WTC11 (cell line): ENCODE measurements at regions not wholly inside any gene's neighbourhood (a gene's known extent, or its start where the extent isn't known, plus 50 kb on each side); places are given as distances from the start of the nearest gene placed in this dataset.

Source experiments
- NR2C2 ChIP-seq: sonication (generic); formaldehyde crosslinking; IDR thresholded peaks from 2 replicates; pipeline ENCODE4 v1.8.0; 2022; ENCODE audit warnings: mild to moderate bottlenecking, missing genetic modification reagents
- SP1 ChIP-seq: sonication (generic); formaldehyde crosslinking; conservative IDR thresholded peaks from 2 replicates; pipeline ENCODE4 v1.8.1; 2022; ENCODE audit warnings: missing genetic modification reagents
- TCF7 ChIP-seq: sonication (generic); formaldehyde crosslinking; IDR thresholded peaks from 2 replicates; pipeline ENCODE4 v1.8.0; 2022; ENCODE audit warnings: mild to moderate bottlenecking, low read depth, missing genetic modification reagents, moderate library complexity
- TP53 ChIP-seq: sonication (generic); formaldehyde crosslinking; IDR thresholded peaks from 2 replicates; pipeline ENCODE4 v1.8.1; 2023; ENCODE audit warnings: mild to moderate bottlenecking, missing genetic modification reagents
- ZNF416 ChIP-seq: fragments of 250-450 bp; sonication (Bioruptor Pico); IDR thresholded peaks from 2 replicates; pipeline ENCODE4 v1.9.0; 2021; ENCODE audit warnings: mild to moderate bottlenecking, inconsistent platforms
- TF ChIP-seq, protein P1 (sequence below): sonication (generic); formaldehyde crosslinking; IDR thresholded peaks from 2 replicates; pipeline ENCODE4 v1.8.0; 2022; ENCODE audit warnings: mild to moderate bottlenecking, missing genetic modification reagents
- TF ChIP-seq, protein P2 (sequence below): fragments of 200-600 bp; IDR thresholded peaks from 2 replicates; pipeline ENCODE4 v1.8.0; 2022; ENCODE audit warnings: antibody characterized with exemption
- TF ChIP-seq, protein P3 (sequence below): sonication (generic); formaldehyde crosslinking; conservative IDR thresholded peaks from 2 replicates; pipeline ENCODE4 v1.8.1; 2023; ENCODE audit warnings: mild to moderate bottlenecking, low read depth, missing genetic modification reagents, moderate library complexity

DNA sequence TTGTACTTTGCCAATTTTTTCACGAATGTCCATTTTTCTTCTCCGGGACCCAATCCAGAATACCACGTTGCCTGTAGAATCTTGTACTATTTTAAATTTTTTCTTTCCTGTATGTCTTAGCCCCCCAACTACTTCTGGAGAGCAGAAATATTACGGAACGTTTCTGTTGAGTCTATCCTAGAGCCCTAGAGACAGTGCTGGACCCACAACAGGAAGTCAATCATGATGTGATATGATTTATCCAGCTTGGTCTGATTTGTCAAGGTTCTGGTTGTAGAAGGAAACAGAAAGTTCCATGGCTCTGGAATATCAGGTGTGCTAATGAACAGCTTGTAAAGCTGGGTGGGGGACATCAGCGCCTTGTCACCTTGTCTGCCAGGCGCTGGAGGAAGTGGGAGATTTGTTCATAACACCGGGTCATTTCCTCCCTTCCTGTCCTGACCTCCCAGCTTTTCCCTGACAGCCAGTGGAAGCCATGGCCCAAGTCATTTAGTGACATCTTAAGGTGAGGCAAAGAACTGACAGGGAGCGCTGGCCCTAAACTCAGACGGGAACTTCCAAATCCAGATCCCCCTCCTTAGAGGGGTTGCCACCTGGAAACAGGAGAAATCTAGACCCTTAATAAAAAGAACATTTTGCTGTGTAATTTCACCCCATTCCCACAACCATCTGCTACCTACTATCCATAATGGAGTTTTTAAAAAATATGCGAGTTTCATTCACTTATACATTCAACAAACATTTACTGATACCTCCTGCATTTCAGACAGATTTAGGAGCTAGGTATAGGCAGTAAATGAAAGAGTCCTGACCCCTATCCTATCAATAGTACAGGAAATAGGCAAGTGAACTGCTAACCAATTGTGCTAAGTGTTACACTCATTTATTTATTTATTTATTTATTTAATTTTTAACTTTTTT, 130.5 kb downstream of the ZFP64 start:
- TF ChIP-seq, protein P1, sequence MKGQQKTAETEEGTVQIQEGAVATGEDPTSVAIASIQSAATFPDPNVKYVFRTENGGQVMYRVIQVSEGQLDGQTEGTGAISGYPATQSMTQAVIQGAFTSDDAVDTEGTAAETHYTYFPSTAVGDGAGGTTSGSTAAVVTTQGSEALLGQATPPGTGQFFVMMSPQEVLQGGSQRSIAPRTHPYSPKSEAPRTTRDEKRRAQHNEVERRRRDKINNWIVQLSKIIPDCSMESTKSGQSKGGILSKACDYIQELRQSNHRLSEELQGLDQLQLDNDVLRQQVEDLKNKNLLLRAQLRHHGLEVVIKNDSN (CRISPR knock-in tag) = no peak
- TF ChIP-seq, protein P2, sequence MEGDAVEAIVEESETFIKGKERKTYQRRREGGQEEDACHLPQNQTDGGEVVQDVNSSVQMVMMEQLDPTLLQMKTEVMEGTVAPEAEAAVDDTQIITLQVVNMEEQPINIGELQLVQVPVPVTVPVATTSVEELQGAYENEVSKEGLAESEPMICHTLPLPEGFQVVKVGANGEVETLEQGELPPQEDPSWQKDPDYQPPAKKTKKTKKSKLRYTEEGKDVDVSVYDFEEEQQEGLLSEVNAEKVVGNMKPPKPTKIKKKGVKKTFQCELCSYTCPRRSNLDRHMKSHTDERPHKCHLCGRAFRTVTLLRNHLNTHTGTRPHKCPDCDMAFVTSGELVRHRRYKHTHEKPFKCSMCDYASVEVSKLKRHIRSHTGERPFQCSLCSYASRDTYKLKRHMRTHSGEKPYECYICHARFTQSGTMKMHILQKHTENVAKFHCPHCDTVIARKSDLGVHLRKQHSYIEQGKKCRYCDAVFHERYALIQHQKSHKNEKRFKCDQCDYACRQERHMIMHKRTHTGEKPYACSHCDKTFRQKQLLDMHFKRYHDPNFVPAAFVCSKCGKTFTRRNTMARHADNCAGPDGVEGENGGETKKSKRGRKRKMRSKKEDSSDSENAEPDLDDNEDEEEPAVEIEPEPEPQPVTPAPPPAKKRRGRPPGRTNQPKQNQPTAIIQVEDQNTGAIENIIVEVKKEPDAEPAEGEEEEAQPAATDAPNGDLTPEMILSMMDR = no peak
- TF ChIP-seq ZNF416 (CRISPR knock-in tag) (no peak), TP53 (CRISPR knock-in tag) (no peak), SP1 (CRISPR knock-in tag) (no peak), NR2C2 (CRISPR knock-in tag) (no peak), TCF7 (CRISPR knock-in tag) (no peak)
- TF ChIP-seq, protein P3, sequence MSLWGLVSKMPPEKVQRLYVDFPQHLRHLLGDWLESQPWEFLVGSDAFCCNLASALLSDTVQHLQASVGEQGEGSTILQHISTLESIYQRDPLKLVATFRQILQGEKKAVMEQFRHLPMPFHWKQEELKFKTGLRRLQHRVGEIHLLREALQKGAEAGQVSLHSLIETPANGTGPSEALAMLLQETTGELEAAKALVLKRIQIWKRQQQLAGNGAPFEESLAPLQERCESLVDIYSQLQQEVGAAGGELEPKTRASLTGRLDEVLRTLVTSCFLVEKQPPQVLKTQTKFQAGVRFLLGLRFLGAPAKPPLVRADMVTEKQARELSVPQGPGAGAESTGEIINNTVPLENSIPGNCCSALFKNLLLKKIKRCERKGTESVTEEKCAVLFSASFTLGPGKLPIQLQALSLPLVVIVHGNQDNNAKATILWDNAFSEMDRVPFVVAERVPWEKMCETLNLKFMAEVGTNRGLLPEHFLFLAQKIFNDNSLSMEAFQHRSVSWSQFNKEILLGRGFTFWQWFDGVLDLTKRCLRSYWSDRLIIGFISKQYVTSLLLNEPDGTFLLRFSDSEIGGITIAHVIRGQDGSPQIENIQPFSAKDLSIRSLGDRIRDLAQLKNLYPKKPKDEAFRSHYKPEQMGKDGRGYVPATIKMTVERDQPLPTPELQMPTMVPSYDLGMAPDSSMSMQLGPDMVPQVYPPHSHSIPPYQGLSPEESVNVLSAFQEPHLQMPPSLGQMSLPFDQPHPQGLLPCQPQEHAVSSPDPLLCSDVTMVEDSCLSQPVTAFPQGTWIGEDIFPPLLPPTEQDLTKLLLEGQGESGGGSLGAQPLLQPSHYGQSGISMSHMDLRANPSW (CRISPR knock-in tag) = no peak
